ENCODE measurements at regions not wholly inside any gene's neighbourhood (a gene's known extent, or its start where the extent isn't known, plus 50 kb on each side); places are given as distances from the start of the nearest gene placed in this dataset.
"Not testable (repeated sequence)": the region's sequence is repeated elsewhere in the genome, so short reads cannot be mapped to it uniquely, and the experiment has no call there.

DNA sequence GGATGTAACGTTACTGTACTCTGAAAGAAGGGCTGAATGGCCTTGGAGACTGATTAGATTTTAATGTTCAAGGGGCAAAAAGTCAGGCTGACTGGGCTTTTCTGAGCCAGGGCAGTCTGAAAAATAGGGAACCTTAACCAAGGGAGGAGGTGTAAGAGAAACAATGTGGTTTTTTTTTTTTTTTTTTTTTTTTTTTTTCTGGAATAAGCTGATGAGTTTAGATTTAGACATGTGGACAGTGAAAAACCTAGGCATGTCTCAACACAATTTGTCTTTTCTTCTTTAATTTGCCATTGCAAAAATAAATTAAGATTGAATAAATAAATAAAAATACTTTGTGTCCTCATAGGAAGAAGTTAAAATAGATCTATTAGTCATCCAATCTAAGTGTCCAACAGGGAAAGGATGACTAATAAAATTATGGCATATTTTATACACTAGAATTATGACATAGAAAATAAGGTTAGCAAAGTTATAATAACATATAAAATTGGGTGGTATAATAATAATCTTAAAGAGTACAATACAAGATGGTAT lies 237.6 kb upstream of the TRIB2 start:
- no peak for DNase-seq

- DNase-seq: no peak
Observed at GRCh38 chr2:12484536-12485115, 232.1 kb upstream of the TRIB2 start.

DNA sequence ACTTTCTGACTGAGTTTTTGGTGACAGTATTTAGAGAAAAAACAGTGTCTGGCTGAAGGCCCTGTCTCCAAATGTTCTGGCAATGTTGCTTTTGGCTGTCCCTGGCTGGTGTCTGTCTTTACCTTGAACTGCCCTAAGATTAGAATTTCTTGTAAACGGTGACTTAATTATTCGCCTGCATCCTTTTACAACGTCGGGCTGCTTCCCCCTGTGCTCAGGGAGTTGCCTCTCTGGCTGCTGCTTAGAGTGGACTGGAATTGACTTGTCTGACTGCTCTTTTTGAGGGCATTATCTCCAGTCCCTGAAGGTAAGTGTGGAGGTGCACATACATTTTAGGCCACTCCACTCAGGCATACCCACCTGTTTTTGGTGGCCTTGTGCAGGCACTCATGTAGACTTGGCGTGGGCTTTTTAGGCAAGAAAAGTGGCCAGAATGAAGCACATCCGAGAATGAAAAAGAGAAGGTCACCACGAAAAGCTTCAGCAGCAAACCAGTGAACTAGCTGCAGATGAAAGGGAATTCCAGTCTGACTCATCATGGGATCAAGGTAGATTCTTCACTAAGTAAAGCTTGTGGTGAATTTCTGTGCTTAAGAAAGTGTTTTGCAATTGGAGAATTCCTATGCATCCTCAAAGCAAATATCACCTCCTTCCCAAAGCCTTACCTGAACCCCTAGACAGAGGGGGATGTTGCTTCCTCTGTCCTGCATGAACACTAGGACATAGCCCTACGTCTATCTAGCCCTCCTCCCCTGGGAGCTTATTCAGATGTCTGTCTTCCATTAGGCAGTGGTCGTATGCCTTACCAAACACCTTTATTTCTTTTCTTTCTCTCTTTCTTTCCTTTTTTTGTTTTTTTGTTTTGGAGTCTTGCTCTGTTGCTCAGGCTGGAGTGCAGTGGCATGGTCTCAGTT lies 230.3 kb upstream of the TRIB2 start:
- no peak for DNase-seq

- no peak for DNase-seq
Observed at GRCh38 chr2:12487253-12488004, 229.3 kb upstream of the TRIB2 start.

DNA sequence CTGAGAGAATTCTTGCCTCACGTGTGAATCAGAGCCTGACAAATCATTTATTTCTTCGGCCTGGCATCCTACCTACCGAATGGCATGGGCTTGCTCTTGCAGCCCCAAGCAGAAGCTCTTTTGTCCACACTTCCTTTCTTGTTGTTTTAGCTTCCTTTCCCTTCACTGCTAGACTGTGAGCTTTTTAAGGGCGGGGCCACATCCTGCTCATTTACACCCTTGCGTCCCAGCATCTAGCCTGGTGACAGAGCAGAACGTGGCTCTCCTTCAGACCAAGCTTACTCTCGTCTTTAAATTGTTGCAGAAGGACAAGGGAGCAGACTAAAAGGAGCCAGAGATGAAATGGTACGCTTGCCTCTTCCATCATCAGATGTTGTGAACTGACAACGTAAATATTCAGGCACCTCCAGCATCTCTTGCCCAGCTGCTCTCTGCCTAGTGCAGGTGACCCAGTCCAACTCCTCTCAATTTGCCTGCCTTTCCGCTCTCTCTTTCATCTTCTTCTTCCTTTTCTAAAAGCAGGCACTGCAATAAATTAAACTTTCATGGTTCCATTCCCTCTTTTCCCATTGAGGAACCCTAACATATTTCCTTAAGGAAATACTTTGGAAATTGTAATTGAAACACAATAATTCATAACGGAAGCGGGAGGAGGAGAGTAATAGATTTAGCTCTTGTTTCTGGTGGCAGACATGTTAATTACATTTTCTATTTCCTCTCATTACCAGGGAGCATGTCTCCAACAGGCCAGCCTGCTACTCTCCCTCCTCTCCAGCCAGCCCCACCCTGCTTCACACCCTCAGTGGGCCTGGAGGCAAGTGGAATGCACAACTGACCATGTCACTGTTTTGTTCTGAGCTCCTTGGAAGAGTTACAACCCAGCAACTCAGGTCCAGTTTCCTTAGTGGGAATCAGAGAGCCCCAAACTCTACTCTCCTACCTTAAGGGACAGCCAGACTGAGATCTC lies 228.1 kb upstream of the TRIB2 start:
- no peak for DNase-seq

DNA sequence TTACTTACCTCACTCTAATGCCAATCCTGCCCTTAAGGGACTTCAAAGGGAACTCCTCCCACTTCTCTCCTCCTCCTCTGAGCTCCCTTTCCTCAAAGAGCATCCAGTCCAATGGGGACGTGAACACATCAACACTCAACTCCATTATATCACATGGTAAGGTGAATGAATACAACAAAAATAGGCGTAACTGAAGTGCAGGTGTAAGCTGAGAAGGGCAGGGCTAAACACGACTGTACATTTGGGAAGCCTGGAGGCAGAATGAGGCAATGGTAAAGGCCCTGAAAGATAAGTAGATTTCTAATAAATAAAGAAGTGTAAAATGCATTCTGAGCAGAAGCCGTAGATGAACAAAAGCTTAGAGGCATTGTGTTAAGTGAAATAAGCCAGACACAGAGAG lies 226.1 kb upstream of the TRIB2 start:
- no peak for DNase-seq

DNA sequence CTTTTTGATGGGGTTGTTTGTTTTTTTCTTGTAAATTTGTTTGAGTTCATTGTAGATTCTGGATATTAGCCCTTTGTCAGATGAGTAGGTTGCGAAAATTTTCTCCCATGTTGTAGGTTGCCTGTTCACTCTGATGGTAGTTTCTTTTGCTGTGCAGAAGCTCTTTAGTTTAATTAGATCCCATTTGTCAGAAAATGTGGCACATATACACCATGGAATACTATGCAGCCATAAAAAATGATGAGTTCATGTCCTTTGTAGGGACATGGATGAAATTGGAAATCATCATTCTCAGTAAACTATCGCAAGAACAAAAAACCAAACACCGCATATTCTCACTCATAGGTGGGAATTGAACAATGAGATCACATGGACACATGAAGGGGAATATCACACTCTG lies 224.4 kb upstream of the TRIB2 start:
- DNase-seq: not testable (repeated sequence)

GRCh38 chr2:12493031-12493513 lies 223.7 kb upstream of the TRIB2 start:
- no peak for DNase-seq

DNA sequence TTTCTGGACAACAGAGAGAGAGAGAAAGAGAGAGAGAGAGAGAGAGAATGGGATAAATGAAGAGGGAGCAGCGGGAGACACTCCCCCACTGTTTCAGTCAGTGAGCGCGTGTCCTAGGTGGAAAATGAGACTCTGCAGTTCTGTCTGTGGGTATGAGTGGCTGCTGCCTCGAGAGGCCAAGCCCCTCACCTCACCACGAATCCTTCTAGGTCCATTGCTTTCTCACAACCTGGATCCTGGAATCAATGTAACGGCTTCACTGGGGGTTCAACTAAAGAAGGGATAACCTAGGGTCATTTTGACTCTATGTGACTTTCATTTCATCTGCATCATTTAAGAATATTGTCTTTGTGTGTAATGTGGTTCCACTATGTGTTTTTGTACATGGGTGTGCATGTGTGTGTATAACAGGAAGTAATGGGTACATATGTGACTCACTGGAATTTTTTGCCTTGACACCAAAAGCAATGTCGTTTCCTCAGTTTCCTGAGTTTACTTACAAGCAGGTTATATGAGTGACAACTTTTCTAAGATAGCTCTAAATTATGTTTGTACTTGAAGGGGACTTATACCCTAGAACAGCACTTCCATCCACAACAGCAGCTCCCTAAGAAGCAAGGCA lies 221.4 kb upstream of the TRIB2 start:
- DNase-seq: no peak

DNA sequence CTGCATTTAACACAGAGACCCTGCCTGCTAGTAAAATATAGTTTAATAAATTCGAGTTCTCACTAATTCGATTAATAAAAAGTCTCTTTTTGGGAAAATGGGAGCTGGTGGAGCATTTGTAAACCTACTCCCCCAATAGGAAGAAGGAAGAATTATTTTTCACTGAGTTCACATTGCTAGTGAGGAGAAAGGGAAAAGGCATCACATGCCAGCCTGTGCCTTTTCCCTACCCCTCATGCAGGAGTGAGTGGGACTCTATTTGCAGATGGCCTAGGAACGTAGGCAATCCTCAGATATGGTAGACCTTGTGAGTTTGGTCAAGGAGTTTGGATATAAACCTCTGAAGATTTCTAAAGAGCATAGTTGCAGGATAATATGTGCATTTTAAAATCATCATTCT lies 218.4 kb upstream of the TRIB2 start:
- DNase-seq: no peak

GRCh38 chr2:12498704-12499103 lies 218.0 kb upstream of the TRIB2 start:
- no peak for DNase-seq

- DNase-seq: no peak
Observed at GRCh38 chr2:12500899-12501298, 215.8 kb upstream of the TRIB2 start.

DNA sequence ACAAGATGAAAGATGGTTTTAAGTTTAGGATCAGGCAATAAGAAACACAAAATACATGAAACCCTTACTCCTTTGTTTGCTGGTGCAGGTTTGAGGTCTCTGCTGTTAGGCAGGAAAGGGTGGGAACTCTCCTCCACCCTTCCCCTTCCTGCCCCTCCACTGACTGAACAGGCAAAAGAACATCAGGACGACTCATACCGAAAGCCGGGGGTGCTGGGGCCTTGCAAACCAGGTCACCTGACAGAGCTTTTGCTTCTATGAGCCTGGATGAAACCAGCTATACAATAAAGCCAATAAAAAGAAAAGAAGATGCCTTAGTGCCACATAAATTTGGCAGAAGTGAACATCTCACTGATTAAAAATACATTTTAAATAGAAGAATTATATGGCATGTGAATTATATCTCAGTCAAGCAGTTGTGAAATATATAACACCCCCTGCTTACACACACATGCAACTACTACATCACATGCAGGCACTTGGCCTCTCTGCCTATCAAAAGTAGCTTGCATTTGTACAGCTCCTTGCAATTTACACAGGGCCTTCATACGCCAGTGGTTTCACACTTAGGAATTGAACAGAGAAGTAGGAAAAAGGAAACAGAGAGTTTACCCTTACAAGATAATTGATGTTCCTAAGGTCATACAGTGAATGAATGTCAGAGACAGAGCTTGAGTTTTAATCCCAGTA lies 215.1 kb upstream of the TRIB2 start:
- DNase-seq: no peak

- no peak for DNase-seq
Observed at GRCh38 chr2:12502759-12503158, 214.0 kb upstream of the TRIB2 start.

DNA sequence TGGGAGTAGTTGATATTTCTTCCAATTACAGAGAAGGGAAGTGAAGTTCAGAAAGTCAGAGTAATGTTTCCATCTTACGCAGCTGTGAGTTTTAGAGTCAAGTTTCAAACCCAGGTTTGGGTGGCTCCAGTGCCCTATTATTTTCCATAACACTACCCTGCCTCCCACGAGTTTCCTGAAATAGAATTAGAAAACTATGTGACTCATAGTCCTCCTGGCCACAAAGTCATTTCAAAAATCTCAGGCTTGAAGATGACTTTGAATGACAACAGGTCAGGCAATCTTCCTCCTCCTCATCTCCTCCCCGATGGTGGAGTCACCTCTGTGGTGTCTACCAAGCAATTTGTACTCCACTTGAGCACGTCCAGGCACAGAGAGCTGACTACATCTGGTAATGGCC lies 212.3 kb upstream of the TRIB2 start:
- DNase-seq: no peak

DNA sequence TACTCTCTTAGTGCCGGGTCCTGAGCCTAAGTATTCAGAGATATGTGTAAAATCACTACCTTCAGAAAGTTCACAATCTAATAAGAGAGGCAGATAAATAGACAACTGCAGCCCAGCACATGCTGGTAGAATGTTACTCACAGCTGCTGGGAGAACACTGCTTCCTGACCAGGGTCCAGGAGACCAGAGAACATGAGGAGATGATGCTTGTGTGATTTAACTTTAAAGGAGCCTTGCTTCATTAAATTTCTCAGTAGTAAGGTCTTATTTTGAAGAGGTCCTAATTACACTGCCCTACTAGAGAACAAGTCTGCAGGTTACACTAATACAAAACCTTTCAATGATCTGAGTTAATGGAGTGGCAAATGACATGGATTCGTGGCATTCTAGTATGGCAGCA lies 209.9 kb upstream of the TRIB2 start:
- no peak for DNase-seq

- no peak for DNase-seq
Observed at GRCh38 chr2:12507295-12507694, 209.4 kb upstream of the TRIB2 start.

DNA sequence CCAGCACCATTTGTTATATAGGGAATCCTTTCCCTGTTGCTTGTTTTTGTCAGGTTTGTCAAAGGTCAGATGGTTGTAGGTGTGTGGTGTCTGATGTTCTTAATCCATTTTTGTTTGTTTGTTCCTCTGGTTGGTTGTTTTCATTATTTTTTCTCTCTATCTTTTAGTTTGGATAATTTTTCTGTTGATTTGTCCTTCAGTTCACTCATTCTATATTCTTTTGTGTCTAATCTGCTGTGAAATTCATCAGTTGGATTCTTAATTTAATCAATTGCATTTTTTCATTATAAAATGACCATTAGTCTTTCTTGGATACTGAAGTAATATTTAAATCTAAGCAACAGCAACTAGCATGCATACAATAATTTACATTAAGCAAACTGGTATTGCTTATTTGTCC lies 206.7 kb upstream of the TRIB2 start:
- no peak for DNase-seq

DNA sequence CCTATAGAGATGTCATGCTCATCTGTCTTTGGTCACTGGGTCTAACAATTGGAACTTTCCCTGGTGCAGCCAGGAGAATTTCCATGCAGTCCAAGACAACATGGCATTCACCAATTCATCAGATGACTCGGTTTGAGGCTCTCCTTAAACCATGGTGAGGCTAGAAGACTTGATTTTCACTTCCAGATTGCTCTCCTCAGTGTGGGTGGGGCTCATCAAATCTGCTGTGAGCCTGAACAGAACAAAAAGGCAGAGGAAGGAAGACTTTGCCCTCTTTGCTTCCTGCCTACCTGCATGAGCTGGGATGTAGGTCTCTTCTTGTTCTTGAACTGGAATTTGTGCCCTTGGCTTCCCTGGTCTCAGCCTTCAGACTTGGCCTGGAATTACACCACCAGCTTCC lies 203.4 kb upstream of the TRIB2 start:
- DNase-seq: no peak

- DNase-seq: no peak
Observed at GRCh38 chr2:12514168-12514567, 202.6 kb upstream of the TRIB2 start.

All from femur (tissue), 1 donor.